ENCODE measurements at regions not wholly inside any gene's neighbourhood (a gene's known extent, or its start where the extent isn't known, plus 50 kb on each side); places are given as distances from the start of the nearest gene placed in this dataset.

DNA sequence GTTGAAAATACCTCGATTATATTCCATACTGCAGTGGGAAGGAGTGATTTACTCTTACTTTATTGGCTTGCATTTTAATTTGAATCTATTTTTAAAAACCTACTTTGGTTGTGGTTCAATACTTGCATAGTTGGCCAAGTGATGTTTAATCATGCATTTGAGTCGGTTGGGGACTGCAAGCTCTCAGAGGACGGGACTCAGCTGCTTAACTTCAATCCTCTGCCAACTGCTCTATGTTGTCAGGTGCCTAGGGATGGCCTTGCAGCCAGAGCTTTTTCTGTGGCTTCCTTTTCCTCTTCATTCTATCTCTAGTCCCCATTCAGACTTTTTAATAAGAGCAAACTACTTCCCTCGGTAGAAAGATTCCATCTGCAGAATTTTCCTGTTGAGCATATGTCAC lies 53.4 kb upstream of the KRR1 start:
- ChIA-PET POLR2A (ENCODE audit: low non-redundant PET) (no interaction called here), CTCF (no interaction called here)
- no peak overlapping the region for H3K27ac ChIP-seq
- TF ChIP-seq, protein P1, sequence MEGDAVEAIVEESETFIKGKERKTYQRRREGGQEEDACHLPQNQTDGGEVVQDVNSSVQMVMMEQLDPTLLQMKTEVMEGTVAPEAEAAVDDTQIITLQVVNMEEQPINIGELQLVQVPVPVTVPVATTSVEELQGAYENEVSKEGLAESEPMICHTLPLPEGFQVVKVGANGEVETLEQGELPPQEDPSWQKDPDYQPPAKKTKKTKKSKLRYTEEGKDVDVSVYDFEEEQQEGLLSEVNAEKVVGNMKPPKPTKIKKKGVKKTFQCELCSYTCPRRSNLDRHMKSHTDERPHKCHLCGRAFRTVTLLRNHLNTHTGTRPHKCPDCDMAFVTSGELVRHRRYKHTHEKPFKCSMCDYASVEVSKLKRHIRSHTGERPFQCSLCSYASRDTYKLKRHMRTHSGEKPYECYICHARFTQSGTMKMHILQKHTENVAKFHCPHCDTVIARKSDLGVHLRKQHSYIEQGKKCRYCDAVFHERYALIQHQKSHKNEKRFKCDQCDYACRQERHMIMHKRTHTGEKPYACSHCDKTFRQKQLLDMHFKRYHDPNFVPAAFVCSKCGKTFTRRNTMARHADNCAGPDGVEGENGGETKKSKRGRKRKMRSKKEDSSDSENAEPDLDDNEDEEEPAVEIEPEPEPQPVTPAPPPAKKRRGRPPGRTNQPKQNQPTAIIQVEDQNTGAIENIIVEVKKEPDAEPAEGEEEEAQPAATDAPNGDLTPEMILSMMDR (conservative IDR thresholded peaks at IDR 0.05; ENCODE audit: low read depth), result no peak
- DNase-seq (ENCODE audit: low spot score), result no peak

GRCh38 chr12:75564398-75564797 lies 53.0 kb upstream of the KRR1 start:
- ChIA-PET CTCF (no interaction called here), POLR2A (ENCODE audit: low non-redundant PET) (no interaction called here)
- H3K27ac ChIP-seq, result no peak overlapping the region
- TF ChIP-seq, protein P1 (conservative IDR thresholded peaks at IDR 0.05; ENCODE audit: low read depth), result no peak
- no peak for DNase-seq (ENCODE audit: low spot score)

GRCh38 chr12:75563351-75563750 lies 51.9 kb upstream of the KRR1 start:
- H3K27ac ChIP-seq, result no peak overlapping the region
- TF ChIP-seq, protein P1 (conservative IDR thresholded peaks at IDR 0.05; ENCODE audit: low read depth), result no peak
- no peak for DNase-seq (ENCODE audit: low spot score)
- ChIA-PET POLR2A (ENCODE audit: low non-redundant PET) (no interaction called here), CTCF (no interaction called here)

DNA sequence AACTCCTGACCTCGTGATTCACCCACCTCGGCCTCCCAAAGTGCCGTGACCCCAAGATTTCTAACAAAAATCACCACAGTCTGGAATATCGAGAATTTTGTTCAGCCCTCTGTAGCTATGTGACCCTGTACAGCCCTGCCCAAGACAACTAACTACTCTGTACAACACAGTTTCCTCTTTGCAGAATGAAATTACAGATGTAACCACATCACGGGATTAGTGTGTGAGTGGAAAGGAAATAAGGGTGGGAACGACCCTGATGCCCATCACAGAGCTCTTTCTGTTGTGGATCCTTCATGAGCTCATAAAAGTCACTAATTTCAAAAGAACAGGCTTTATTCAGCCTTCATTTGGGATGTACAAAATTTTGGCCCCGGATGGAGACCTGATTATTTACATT lies 50.5 kb upstream of the KRR1 start:
- no peak overlapping the region for H3K27ac ChIP-seq
- ChIA-PET CTCF (no interaction called here), POLR2A (ENCODE audit: low non-redundant PET) (no interaction called here)
- no peak for DNase-seq (ENCODE audit: low spot score)
- TF ChIP-seq, protein P1 (conservative IDR thresholded peaks at IDR 0.05; ENCODE audit: low read depth), result no peak

Data from RWPE1 (cell line).